DMS114 treated with DMSO at 0.1 percent for 48 hours (cell line): ENCODE measurements at regions not wholly inside any gene's neighbourhood (a gene's known extent, or its start where the extent isn't known, plus 50 kb on each side); places are given as distances from the start of the nearest gene placed in this dataset.

ENCODE experiments used
- DNase-seq: peaks from one replicate; lab custom pipeline; 2025; ENCODE audit not compliant: unreplicated experiment; lab: John Stamatoyannopoulos, UW

- DNase-seq = no peak
Observed at GRCh38 chr1:96234299-96234698, 487.3 kb upstream of the PTBP2 start.

- DNase-seq = no peak
Observed at GRCh38 chr1:96236156-96236739, 485.3 kb upstream of the PTBP2 start.

- DNase-seq = no peak
Observed at GRCh38 chr1:96238426-96238825, 483.2 kb upstream of the PTBP2 start.

GRCh38 chr1:96240438-96240837 is 481.1 kb upstream of the PTBP2 start:
- no peak for DNase-seq

GRCh38 chr1:96253246-96254035 is 468.1 kb upstream of the PTBP2 start:
- no peak for DNase-seq

- DNase-seq = no peak
Observed at GRCh38 chr1:96256130-96256790, 465.3 kb upstream of the PTBP2 start.

GRCh38 chr1:96259399-96259798 is 462.2 kb upstream of the PTBP2 start:
- DNase-seq = no peak

GRCh38 chr1:96281491-96281890 is 440.1 kb upstream of the PTBP2 start:
- no peak for DNase-seq

- no peak for DNase-seq
Observed at GRCh38 chr1:96290033-96290432, 431.6 kb upstream of the PTBP2 start.

GRCh38 chr1:96290801-96291200 is 430.8 kb upstream of the PTBP2 start:
- DNase-seq = no peak

- DNase-seq = no peak
Observed at GRCh38 chr1:96291468-96291867, 430.1 kb upstream of the PTBP2 start.

GRCh38 chr1:96292141-96292540 is 429.4 kb upstream of the PTBP2 start:
- no peak for DNase-seq

GRCh38 chr1:96296991-96297390 is 424.6 kb upstream of the PTBP2 start:
- DNase-seq = no peak

GRCh38 chr1:96306809-96307560 is 414.6 kb upstream of the PTBP2 start:
- no peak for DNase-seq

GRCh38 chr1:96308314-96308713 is 413.3 kb upstream of the PTBP2 start:
- no peak for DNase-seq

GRCh38 chr1:96309783-96310182 is 411.8 kb upstream of the PTBP2 start:
- DNase-seq = no peak

- no peak for DNase-seq
Observed at GRCh38 chr1:96313216-96313615, 408.4 kb upstream of the PTBP2 start.

GRCh38 chr1:96329121-96329520 is 392.5 kb upstream of the PTBP2 start:
- DNase-seq = no peak

GRCh38 chr1:96331596-96331995 is 390.0 kb upstream of the PTBP2 start:
- DNase-seq = no peak

GRCh38 chr1:96333522-96334235 is 387.9 kb upstream of the PTBP2 start:
- no peak for DNase-seq

GRCh38 chr1:96334236-96334557 is 387.4 kb upstream of the PTBP2 start:
- DNase-seq = no peak
